Fibroblast of the aortic adventitia (primary cell): ENCODE measurements at regions not wholly inside any gene's neighbourhood (a gene's known extent, or its start where the extent isn't known, plus 50 kb on each side); places are given as distances from the start of the nearest gene placed in this dataset.
"Not testable (repeated sequence)": the region's sequence is repeated elsewhere in the genome, so short reads cannot be mapped to it uniquely, and the experiment has no call there.

Source experiments
- DNase-seq: peaks from one replicate; pipeline ENCODE4 v3.0.0-alpha.2; 2010; ENCODE audit warnings: low read depth
- H3K4me3 ChIP-seq: 2 replicates; pipeline ENCODE4 v1.5.1; 2011; ENCODE audit warnings: low read depth, mild to moderate bottlenecking, control low read depth, low read length, moderate library complexity
- TF ChIP-seq, protein P1 (sequence below): IDR thresholded peaks from 2 replicates; pipeline ENCODE4 v1.5.1; 2011; ENCODE audit warnings: mild to moderate bottlenecking, low read length, control low read depth, inconsistent platforms; ENCODE audit not compliant: insufficient read depth

- no peak for DNase-seq
- H3K4me3 ChIP-seq, result no peak overlapping the region
- TF ChIP-seq, protein P1, sequence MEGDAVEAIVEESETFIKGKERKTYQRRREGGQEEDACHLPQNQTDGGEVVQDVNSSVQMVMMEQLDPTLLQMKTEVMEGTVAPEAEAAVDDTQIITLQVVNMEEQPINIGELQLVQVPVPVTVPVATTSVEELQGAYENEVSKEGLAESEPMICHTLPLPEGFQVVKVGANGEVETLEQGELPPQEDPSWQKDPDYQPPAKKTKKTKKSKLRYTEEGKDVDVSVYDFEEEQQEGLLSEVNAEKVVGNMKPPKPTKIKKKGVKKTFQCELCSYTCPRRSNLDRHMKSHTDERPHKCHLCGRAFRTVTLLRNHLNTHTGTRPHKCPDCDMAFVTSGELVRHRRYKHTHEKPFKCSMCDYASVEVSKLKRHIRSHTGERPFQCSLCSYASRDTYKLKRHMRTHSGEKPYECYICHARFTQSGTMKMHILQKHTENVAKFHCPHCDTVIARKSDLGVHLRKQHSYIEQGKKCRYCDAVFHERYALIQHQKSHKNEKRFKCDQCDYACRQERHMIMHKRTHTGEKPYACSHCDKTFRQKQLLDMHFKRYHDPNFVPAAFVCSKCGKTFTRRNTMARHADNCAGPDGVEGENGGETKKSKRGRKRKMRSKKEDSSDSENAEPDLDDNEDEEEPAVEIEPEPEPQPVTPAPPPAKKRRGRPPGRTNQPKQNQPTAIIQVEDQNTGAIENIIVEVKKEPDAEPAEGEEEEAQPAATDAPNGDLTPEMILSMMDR, result no peak
Observed at GRCh38 chr3:139109271-139109670, 64.6 kb upstream of the PRR23C start.

DNA sequence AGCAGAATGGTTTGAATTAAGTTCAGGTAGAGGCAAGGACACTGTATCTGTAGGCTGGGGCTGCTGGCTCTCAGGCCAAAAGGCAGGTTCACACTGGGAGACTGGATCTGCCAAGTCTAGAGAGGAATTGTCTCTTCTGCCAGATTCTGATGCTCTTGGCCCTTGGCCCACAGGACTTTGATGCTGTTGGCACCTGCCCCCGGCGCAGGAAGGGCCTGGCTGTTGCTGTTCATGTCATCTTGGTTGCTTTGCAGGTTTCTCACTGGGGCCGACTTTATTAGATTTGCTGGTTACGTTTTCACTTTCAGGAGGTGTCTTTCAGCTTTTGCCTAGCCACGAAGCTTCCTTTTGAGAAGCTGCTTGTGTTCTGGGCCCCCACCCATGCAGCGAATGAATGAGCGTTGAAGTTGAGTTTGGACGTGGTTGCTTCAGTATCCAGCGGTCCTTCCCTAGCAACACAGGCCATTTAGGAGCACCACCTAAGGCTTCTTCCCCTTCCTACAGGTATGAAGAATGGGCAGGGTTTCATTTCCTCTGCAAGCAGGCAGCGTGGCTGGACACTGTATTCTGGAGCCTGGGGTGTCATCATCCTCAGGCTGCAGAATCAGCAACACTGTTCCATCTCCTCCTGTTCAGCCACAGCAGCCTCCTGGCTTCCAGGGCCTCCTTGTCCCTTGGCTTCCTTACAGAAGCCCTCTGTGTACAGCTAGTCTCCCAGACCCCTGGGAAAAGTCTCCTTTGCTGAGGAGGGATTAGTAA lies 65.6 kb upstream of the PRR23C start:
- TF ChIP-seq, protein P1, result no peak
- no peak overlapping the region for H3K4me3 ChIP-seq
- DNase-seq, result no peak

DNA sequence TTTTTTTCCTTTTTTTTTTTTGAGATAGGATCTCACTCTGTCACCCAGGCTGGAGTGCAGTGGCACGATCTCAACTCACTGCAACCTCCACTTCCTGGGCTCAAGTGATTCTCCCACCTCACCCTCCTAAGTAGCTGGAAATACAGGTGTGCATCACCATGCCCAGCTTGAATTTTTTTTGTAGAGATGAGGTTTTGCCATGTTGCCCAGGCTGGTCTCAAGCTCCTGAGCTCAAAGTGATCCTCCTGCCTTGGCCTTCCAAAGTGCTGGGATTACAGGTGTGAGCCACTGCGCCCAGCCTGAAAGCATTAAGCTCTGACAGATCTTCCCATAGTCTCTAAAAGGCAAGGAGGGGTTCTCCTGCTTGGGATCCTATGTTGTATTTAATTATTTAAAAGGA lies 66.2 kb upstream of the PRR23C start:
- H3K4me3 ChIP-seq, DNase-seq: not testable (repeated sequence)

DNA sequence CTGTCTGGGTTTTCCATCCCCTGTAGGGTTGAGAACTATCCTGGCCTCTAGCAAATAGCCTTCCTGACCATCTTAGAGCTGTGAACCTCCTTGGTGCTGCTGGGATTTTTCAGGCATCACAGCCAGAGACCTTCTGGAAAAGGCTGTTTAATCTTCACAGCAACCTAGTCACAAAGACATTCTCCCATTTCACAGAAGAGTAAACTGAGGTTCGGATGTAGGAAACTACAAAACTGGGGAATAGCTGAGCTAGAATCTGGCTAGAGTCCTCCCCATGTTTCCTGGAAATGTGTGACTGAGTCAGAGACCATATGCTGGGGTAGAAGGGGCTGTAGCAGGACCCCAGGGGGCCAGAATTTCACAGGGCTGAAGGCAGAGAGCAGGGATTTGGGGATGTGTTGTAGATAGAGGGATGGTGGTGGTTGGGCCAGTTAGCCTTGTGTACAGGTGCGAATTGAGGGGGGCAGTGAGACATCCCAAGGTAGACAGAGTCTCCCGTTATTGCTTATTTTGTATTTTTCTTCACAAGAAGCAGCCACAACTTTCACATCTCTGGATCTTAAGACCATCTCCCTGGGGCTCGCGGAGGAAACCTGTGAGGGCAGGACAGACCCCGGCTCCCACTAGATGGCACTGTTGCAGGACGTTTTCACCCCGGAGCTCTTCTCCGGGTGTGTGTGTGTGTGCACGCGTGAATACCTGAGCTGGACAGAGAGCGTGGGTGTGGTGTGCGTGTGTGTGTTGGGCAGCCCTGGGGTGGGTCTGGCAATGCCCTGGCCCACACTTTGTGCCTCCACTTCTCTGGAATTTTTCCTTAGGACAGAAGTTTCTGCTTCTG lies 66.9 kb upstream of the PRR23C start:
- no peak overlapping the region for H3K4me3 ChIP-seq
- TF ChIP-seq, protein P1, result peak; percentile 90
- peak; percentile 69 for DNase-seq

DNA sequence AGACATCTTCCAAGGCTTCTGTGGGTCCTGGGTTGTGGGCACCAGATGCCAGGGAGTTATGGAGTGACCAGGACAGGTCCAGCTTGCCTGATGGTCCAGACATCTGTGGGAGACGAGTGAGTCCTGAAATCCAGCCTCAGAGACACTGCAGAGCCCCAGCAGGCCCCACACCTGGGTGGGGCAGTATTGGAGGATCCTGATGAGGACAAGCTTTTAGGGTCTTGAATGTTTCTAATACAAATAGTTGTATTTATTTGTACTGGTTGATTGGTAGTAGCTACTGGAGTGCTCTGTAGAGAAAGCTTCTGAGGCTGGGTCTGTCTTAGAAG lies 67.5 kb upstream of the PRR23C start:
- TF ChIP-seq, protein P1, result no peak
- no peak for DNase-seq

GRCh38 chr3:139113231-139113992 lies 68.7 kb upstream of the PRR23C start:
- TF ChIP-seq, protein P1, result no peak
- no peak for DNase-seq
- no peak overlapping the region for H3K4me3 ChIP-seq

More for the DNA sequence above, 67.5 kb upstream of the PRR23C start:
- H3K4me3 ChIP-seq, result no peak overlapping the region

DNA sequence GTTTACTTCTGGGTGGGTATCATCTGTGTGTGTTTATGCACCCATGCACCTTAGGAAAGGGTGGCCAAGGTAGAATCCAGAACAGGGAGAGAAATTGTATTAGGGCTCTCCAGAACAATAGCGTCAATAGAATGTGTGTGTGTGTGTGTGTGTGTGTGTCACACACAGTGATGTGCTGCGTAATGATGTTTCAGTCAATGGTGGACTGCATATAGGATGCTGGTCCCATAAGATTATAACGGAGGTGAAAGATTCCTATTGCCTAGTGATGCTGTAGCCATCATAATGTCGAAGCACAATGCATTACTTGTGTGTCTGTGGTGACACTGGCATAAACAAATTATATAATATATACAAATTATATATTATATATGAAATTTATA lies 69.3 kb upstream of the PRR23C start:
- TF ChIP-seq, protein P1, result no peak
- H3K4me3 ChIP-seq, result no peak overlapping the region
- no peak for DNase-seq

GRCh38 chr3:139116631-139117030 lies 71.9 kb upstream of the PRR23C start:
- not testable (repeated sequence) for DNase-seq, H3K4me3 ChIP-seq
